ENCODE measurements at regions not wholly inside any gene's neighbourhood (a gene's known extent, or its start where the extent isn't known, plus 50 kb on each side); places are given as distances from the start of the nearest gene placed in this dataset.

DNA sequence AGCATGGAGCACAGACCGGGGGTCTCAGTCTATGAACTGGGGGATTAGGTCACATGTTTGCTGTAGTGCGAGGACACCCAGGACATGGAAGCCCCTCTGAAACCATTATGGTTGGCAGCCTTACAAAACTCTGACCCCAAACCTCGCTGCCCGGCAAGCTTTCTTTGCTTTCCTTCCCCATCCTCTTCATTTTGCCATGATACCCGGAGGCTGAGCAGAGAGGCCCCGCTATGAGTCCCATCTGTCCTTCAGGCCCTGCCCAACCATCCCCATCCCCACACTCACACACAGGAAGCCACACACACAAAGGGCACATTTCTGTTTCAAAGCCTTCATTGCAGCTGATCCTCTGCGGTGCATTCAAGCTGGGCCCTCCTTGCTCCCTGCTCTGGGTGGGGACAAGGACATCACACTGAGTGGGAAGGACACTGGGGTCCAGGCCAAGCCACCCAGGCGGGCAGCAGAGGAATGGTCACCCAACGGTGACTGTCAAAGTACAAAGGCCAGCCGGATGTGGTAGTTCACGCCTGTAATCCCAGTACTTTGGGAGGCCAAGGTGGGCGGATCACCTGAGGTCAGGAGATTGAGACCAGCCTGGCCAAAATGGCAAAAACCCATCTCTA is 176.5 kb downstream of the CTTN start:
- H3K4me1 Mint-ChIP-seq: peaks cover 8% of the 10 kb centered on the region
- Histone ChIP-seq H3K4me1 (no peaks in the 10 kb centered on the region), H3K27ac (no peak overlapping the region), H2AFZ (replicated peaks) (no peak overlapping the region), H3K79me2 (ENCODE audit: low read depth) (no peaks in the 10 kb centered on the region), H4K20me1 (ENCODE audit: low read depth) (no peaks in the 10 kb centered on the region), H3K4me2 (no peak overlapping the region), H3F3A (ENCODE audit: low read depth) (no peaks in the 10 kb centered on the region), H3K36me3 (no peaks in the 10 kb centered on the region), H3K27me3 (no peaks in the 10 kb centered on the region), H3K9ac (no peak overlapping the region), H3K4me3 (no peak overlapping the region), H3K9me3 (ENCODE audit: low read depth) (no peaks in the 10 kb centered on the region)
- no peaks in the 10 kb centered on the region for H3K36me3 Mint-ChIP-seq
- DNase-seq (ENCODE audit: low spot score): no peak
- no peak overlapping the region for H3K27ac Mint-ChIP-seq
- no peak overlapping the region for H3K4me3 Mint-ChIP-seq
- TF ChIP-seq EZH2phosphoT487 (IDR thresholded peaks at IDR 0.05): no peak
- TF ChIP-seq, protein P1, sequence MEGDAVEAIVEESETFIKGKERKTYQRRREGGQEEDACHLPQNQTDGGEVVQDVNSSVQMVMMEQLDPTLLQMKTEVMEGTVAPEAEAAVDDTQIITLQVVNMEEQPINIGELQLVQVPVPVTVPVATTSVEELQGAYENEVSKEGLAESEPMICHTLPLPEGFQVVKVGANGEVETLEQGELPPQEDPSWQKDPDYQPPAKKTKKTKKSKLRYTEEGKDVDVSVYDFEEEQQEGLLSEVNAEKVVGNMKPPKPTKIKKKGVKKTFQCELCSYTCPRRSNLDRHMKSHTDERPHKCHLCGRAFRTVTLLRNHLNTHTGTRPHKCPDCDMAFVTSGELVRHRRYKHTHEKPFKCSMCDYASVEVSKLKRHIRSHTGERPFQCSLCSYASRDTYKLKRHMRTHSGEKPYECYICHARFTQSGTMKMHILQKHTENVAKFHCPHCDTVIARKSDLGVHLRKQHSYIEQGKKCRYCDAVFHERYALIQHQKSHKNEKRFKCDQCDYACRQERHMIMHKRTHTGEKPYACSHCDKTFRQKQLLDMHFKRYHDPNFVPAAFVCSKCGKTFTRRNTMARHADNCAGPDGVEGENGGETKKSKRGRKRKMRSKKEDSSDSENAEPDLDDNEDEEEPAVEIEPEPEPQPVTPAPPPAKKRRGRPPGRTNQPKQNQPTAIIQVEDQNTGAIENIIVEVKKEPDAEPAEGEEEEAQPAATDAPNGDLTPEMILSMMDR (IDR thresholded peaks at IDR 0.05): no peak
- no peak for TF ChIP-seq EZH2 (IDR thresholded peaks at IDR 0.05)
- no peaks in the 10 kb centered on the region for H3K9me3 Mint-ChIP-seq
- H3K27me3 Mint-ChIP-seq (ENCODE audit: insufficient read depth, low read depth): peaks cover 6% of the 10 kb centered on the region

DNA sequence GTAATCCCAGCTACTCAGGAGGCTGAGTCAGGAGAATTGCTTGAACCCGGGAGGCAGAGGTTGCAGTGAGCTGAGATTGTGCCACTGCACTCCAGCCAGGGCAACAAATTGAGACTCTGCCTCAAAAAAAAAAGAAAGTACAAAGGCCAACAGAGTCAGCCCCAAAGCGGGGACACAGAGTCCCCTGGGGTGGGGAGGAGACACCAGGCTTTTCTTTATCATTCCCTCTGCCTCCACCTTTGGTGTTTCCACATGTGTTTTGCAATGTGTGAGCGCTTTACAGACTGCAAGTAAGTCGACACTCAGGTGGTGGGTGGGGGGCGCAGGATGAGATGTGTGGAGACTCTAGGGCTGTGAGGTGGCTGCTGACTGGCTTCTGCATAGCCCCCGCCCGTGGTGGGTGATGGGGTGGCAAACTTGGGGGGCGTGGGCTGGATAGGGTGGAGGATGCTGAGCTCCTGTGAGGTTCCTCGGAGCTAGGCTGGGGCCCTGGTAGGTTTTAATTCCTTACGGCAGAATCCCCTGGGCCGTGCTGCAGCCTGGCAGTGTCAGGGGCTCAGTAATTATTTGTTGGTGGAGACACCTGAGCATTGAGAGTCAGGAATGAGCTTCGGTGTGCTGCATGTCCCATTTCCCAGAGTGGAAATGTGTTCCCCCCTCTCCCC is 177.2 kb downstream of the CTTN start:
- no peaks in the 10 kb centered on the region for H3K9me3 Mint-ChIP-seq
- Histone ChIP-seq H3K9ac (no peak overlapping the region), H3K27me3 (no peaks in the 10 kb centered on the region), H3K9me3 (ENCODE audit: low read depth) (no peaks in the 10 kb centered on the region), H3K79me2 (ENCODE audit: low read depth) (no peaks in the 10 kb centered on the region), H3F3A (ENCODE audit: low read depth) (no peaks in the 10 kb centered on the region), H3K4me1 (no peaks in the 10 kb centered on the region), H3K4me2 (no peak overlapping the region), H3K36me3 (no peaks in the 10 kb centered on the region), H4K20me1 (ENCODE audit: low read depth) (peaks cover 5% of the 10 kb centered on the region), H3K27ac (no peak overlapping the region), H2AFZ (replicated peaks) (no peak overlapping the region), H3K4me3 (no peak overlapping the region)
- no peak for DNase-seq (ENCODE audit: low spot score)
- H3K4me3 Mint-ChIP-seq: no peak overlapping the region
- peaks cover 6% of the 10 kb centered on the region for H3K27me3 Mint-ChIP-seq (ENCODE audit: insufficient read depth, low read depth)
- H3K27ac Mint-ChIP-seq: no peak overlapping the region
- TF ChIP-seq EZH2 (IDR thresholded peaks at IDR 0.05) (no peak), EZH2phosphoT487 (IDR thresholded peaks at IDR 0.05) (no peak)
- TF ChIP-seq, protein P1 (IDR thresholded peaks at IDR 0.05): no peak
- no peaks in the 10 kb centered on the region for H3K36me3 Mint-ChIP-seq
- H3K4me1 Mint-ChIP-seq: peaks cover 4% of the 10 kb centered on the region

DNA sequence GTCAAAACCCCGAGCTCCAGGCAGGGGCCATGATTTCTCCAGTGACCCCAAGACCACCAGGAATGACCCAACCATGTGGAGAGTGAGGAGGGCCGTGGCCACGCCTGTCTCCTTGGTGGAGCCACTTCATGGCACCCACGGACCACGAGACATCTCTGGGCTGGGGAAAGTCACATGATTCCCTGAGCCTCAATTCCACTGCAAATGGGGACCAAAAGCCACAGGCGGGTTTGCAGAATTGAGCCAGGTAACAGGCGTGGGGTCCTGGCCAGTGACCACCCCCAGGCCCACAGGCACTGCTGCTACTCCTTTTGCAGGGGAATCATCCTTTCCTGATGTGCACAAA is 178.9 kb downstream of the CTTN start:
- Histone ChIP-seq H3K79me2 (ENCODE audit: low read depth) (no peaks in the 10 kb centered on the region), H3K4me1 (no peaks in the 10 kb centered on the region), H3K9me3 (ENCODE audit: low read depth) (no peaks in the 10 kb centered on the region), H3K27ac (no peak overlapping the region), H3F3A (ENCODE audit: low read depth) (no peaks in the 10 kb centered on the region), H3K36me3 (no peaks in the 10 kb centered on the region), H3K9ac (no peak overlapping the region), H3K4me3 (no peak overlapping the region), H3K4me2 (no peak overlapping the region), H2AFZ (replicated peaks) (no peak overlapping the region), H3K27me3 (no peaks in the 10 kb centered on the region), H4K20me1 (ENCODE audit: low read depth) (peaks cover 12% of the 10 kb centered on the region)
- H3K36me3 Mint-ChIP-seq: no peaks in the 10 kb centered on the region
- TF ChIP-seq EZH2 (IDR thresholded peaks at IDR 0.05): no peak
- TF ChIP-seq, protein P1 (IDR thresholded peaks at IDR 0.05): no peak
- TF ChIP-seq EZH2phosphoT487 (IDR thresholded peaks at IDR 0.05): no peak
- H3K9me3 Mint-ChIP-seq: no peaks in the 10 kb centered on the region
- H3K27ac Mint-ChIP-seq: no peak overlapping the region
- H3K27me3 Mint-ChIP-seq (ENCODE audit: insufficient read depth, low read depth): peaks cover 6% of the 10 kb centered on the region
- no peak for DNase-seq (ENCODE audit: low spot score)
- H3K4me3 Mint-ChIP-seq: no peak overlapping the region
- H3K4me1 Mint-ChIP-seq: peaks cover 4% of the 10 kb centered on the region

Measured in neural progenitor cell (in vitro differentiated cells).